ENCODE measurements at regions not wholly inside any gene's neighbourhood (a gene's known extent, or its start where the extent isn't known, plus 50 kb on each side); places are given as distances from the start of the nearest gene placed in this dataset.
A peak's percentile ranks its signal among the peaks of the same experiment; 100 is the strongest.

GRCh38 chr10:3902054-3902808 lies 117.2 kb upstream of the KLF6 start:
- TF ChIP-seq POLR2A (IDR thresholded peaks at IDR 0.05; ENCODE audit: low read depth, low read length) (no peak), TAF1 (IDR thresholded peaks at IDR 0.05; ENCODE audit: borderline replicate concordance, low read depth, low read length) (no peak), POLR2AphosphoS5 (IDR thresholded peaks at IDR 0.05; ENCODE audit: low read depth, low read length) (no peak)
- DNase-seq (ENCODE audit: insufficient read length), result peak; percentile 22
- FAIRE-seq, result peak; percentile 80

GRCh38 chr10:3901370-3901769 lies 116.4 kb upstream of the KLF6 start:
- DNase-seq (ENCODE audit: insufficient read length) (no peak), FAIRE-seq (no peak)
- TF ChIP-seq POLR2A (IDR thresholded peaks at IDR 0.05; ENCODE audit: low read depth, low read length), result no peak
- no peak for TF ChIP-seq TAF1 (IDR thresholded peaks at IDR 0.05; ENCODE audit: borderline replicate concordance, low read depth, low read length)
- no peak for TF ChIP-seq POLR2AphosphoS5 (IDR thresholded peaks at IDR 0.05; ENCODE audit: low read depth, low read length)

DNA sequence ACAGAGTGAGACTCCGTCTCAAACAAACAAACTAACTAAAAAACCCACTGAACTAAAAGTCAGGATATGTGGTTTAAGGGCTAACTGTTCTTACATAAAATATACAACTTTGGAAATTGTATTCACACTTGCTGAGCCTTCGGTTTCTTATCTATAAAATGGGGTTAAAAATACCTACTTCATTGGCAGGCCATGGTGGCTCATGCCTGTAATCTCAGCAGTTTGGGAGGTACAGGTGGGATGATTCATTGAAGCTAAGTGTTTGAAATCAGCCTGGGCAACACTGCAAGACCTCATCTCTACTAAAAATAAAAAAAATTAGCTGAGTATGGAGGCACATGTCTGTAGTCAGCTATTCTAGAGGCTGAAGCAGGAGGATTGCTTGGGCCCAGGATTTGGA lies 115.4 kb upstream of the KLF6 start:
- FAIRE-seq (no peak), DNase-seq (ENCODE audit: insufficient read length) (no peak)
- TF ChIP-seq POLR2A (IDR thresholded peaks at IDR 0.05; ENCODE audit: low read depth, low read length), result no peak
- no peak for TF ChIP-seq TAF1 (IDR thresholded peaks at IDR 0.05; ENCODE audit: borderline replicate concordance, low read depth, low read length)
- TF ChIP-seq POLR2AphosphoS5 (IDR thresholded peaks at IDR 0.05; ENCODE audit: low read depth, low read length), result no peak

DNA sequence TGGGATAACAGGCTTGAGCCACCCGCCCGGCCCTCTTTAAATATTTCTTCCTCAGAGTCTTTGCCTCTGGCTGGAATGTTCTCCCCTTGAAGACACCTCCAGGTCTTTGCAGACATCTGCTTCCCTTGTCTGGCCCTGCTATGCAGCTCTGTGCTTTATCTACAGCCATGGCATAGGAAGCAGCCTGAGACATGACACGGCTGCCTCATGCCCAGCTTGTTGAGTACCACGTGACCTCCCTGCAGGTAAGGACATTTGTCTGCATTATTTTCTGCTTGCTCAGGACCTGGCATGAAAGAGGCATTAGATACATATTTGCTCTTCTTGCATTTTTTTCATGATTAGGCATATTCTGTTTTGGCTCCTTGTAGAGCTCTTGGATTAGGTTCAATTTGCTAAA lies 113.8 kb upstream of the KLF6 start:
- TF ChIP-seq TAF1 (IDR thresholded peaks at IDR 0.05; ENCODE audit: borderline replicate concordance, low read depth, low read length), result no peak
- no peak for TF ChIP-seq POLR2AphosphoS5 (IDR thresholded peaks at IDR 0.05; ENCODE audit: low read depth, low read length)
- no peak for TF ChIP-seq POLR2A (IDR thresholded peaks at IDR 0.05; ENCODE audit: low read depth, low read length)
- no peak for FAIRE-seq
- DNase-seq (ENCODE audit: insufficient read length), result no peak

GRCh38 chr10:3897156-3897555 lies 112.1 kb upstream of the KLF6 start:
- FAIRE-seq (no peak), DNase-seq (ENCODE audit: insufficient read length) (no peak)
- TF ChIP-seq POLR2AphosphoS5 (IDR thresholded peaks at IDR 0.05; ENCODE audit: low read depth, low read length) (no peak), TAF1 (IDR thresholded peaks at IDR 0.05; ENCODE audit: borderline replicate concordance, low read depth, low read length) (no peak), POLR2A (IDR thresholded peaks at IDR 0.05; ENCODE audit: low read depth, low read length) (no peak)

GRCh38 chr10:3896161-3896560 lies 111.2 kb upstream of the KLF6 start:
- DNase-seq (ENCODE audit: insufficient read length) (no peak), FAIRE-seq (no peak)
- TF ChIP-seq POLR2A (IDR thresholded peaks at IDR 0.05; ENCODE audit: low read depth, low read length), result no peak
- TF ChIP-seq POLR2AphosphoS5 (IDR thresholded peaks at IDR 0.05; ENCODE audit: low read depth, low read length), result no peak
- TF ChIP-seq TAF1 (IDR thresholded peaks at IDR 0.05; ENCODE audit: borderline replicate concordance, low read depth, low read length), result no peak

- FAIRE-seq, result no peak
- TF ChIP-seq POLR2AphosphoS5 (IDR thresholded peaks at IDR 0.05; ENCODE audit: low read depth, low read length) (no peak), POLR2A (IDR thresholded peaks at IDR 0.05; ENCODE audit: low read depth, low read length) (no peak), TAF1 (IDR thresholded peaks at IDR 0.05; ENCODE audit: borderline replicate concordance, low read depth, low read length) (no peak)
- DNase-seq (ENCODE audit: insufficient read length), result no peak
Observed at GRCh38 chr10:3895045-3895631, 110.1 kb upstream of the KLF6 start.

DNA sequence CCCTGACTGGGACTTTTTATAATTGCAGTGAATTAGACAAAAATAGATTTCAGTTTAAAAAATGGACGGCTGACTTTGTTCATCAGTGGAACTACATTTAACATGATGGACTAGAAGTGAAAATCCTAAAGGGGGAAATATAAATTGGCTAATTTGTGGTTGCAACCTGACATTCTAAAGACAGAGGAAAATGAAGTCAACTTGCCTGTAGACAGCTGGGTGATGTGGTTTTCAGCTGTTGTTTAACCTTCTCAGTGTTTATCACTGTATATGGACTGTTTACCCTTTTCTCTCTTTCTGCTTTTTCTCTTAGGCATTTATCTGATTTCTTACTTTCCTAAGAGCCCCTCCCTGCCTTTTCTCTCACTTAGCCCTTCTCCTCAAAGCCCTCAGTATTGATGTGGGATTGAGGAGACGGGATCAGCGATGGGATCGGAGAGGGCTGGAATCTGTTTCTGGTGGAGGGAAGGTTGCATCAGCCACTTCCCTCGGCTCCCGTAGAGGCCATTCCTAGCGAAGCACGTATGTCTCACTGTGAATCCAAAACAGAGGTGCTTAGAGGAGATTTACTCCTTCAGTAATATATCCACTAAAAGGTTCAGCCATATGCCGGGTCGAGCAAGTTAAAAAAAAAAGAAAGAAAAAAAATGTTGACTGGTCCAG lies 109.0 kb upstream of the KLF6 start:
- TF ChIP-seq POLR2A (IDR thresholded peaks at IDR 0.05; ENCODE audit: low read depth, low read length) (no peak), TAF1 (IDR thresholded peaks at IDR 0.05; ENCODE audit: borderline replicate concordance, low read depth, low read length) (no peak), POLR2AphosphoS5 (IDR thresholded peaks at IDR 0.05; ENCODE audit: low read depth, low read length) (no peak)
- FAIRE-seq, result no peak

DNA sequence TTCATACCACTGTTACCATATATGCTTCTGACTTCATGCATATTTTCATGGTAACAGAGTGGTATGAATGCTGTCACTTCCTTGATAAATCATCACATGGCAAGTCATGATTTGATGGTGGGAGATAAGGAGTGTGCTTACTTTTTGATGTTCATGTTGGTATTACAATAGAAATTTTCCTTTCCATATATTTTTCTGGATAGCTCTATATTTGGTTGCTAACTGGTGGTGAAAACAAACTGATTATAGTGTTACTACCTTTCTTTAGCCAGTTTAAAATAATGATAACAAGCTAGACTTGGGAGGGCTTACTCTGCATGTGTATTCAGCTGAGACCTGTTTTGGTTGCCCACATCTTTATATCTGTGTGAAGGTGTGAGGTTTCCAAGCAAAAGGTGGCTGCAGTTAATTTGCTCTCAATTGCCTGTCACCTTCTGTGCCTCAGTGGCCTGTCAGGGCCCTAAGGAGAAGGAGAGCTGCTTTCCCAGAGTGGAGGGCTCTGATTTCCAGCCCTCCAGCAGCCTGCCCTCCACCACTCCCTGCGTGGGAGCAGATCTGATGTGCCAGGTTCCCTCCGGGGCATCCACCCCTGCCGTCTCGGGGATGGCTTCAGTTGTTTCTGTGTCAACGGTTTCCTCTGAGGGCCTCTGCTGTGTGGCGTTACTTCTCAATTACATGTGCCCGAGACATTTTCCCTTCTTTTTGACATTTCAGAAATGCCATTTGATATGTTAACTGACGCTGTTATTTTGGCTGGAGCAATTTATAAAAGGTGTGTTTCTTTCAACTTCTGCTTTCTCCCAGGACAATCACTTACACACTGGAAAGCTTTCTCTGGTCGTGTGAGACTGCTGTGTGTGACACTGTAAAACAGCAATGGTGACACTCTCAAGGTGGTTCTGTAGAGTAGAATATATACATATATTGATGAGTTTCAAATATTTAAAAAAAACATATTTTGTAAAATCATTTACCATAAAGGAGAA lies 107.7 kb upstream of the KLF6 start:
- FAIRE-seq (no peak), DNase-seq (ENCODE audit: insufficient read length) (no peak)
- TF ChIP-seq TAF1 (IDR thresholded peaks at IDR 0.05; ENCODE audit: borderline replicate concordance, low read depth, low read length) (no peak), POLR2A (IDR thresholded peaks at IDR 0.05; ENCODE audit: low read depth, low read length) (no peak), POLR2AphosphoS5 (IDR thresholded peaks at IDR 0.05; ENCODE audit: low read depth, low read length) (no peak)

More for the DNA sequence above, 109.0 kb upstream of the KLF6 start:
- DNase-seq (ENCODE audit: insufficient read length), result no peak

- DNase-seq (ENCODE audit: insufficient read length), result no peak
- no peak for FAIRE-seq
- TF ChIP-seq TAF1 (IDR thresholded peaks at IDR 0.05; ENCODE audit: borderline replicate concordance, low read depth, low read length) (no peak), POLR2AphosphoS5 (IDR thresholded peaks at IDR 0.05; ENCODE audit: low read depth, low read length) (no peak), POLR2A (IDR thresholded peaks at IDR 0.05; ENCODE audit: low read depth, low read length) (no peak)
Observed at GRCh38 chr10:3891396-3891795, 106.4 kb upstream of the KLF6 start.

Data from GM12892 (cell line).